ENCODE measurements at regions not wholly inside any gene's neighbourhood (a gene's known extent, or its start where the extent isn't known, plus 50 kb on each side); places are given as distances from the start of the nearest gene placed in this dataset.

GRCh38 chr3:64939747-64940450, 252.1 kb upstream of the ADAMTS9 start:
- no peak overlapping the region for H3K4me3 ChIP-seq (ENCODE audit: low read depth, low read length)
- DNase-seq (ENCODE audit: low read depth): no peak
- TF ChIP-seq CTCF (IDR thresholded peaks at IDR 0.05; ENCODE audit: insufficient read depth, low read length): no peak

- no peak overlapping the region for H3K4me3 ChIP-seq (ENCODE audit: low read depth, low read length)
- TF ChIP-seq CTCF (IDR thresholded peaks at IDR 0.05; ENCODE audit: insufficient read depth, low read length): no peak
- no peak for DNase-seq (ENCODE audit: low read depth)
These were observed 251.5 kb upstream of the ADAMTS9 start for GRCh38 chr3:64939309-64939708.

DNA sequence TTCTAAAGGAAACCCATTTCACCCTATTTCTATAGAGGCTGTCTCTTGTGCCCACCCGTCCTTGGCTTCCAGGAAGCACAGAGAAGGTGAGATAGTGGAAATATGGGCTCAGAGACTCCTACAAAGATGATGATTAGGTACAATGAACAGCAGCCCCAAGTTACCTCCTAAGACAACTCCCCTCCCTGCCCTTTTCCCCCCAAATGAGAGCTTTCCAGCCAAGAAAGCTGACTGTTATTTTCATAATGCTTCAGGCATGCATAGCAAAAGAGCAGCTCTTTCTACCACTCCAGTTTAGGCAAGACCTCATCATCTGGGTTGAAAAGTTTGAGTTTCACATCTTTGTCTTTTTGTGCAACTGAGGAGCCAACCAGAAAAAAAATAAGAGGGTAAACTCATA, 248.8 kb upstream of the ADAMTS9 start:
- no peak for DNase-seq (ENCODE audit: low read depth)
- H3K4me3 ChIP-seq (ENCODE audit: low read depth, low read length): no peak overlapping the region
- TF ChIP-seq CTCF (IDR thresholded peaks at IDR 0.05; ENCODE audit: insufficient read depth, low read length): no peak

GRCh38 chr3:64935971-64936370, 248.2 kb upstream of the ADAMTS9 start:
- no peak for DNase-seq (ENCODE audit: low read depth)
- no peak for TF ChIP-seq CTCF (IDR thresholded peaks at IDR 0.05; ENCODE audit: insufficient read depth, low read length)
- H3K4me3 ChIP-seq (ENCODE audit: low read depth, low read length): no peak overlapping the region

DNA sequence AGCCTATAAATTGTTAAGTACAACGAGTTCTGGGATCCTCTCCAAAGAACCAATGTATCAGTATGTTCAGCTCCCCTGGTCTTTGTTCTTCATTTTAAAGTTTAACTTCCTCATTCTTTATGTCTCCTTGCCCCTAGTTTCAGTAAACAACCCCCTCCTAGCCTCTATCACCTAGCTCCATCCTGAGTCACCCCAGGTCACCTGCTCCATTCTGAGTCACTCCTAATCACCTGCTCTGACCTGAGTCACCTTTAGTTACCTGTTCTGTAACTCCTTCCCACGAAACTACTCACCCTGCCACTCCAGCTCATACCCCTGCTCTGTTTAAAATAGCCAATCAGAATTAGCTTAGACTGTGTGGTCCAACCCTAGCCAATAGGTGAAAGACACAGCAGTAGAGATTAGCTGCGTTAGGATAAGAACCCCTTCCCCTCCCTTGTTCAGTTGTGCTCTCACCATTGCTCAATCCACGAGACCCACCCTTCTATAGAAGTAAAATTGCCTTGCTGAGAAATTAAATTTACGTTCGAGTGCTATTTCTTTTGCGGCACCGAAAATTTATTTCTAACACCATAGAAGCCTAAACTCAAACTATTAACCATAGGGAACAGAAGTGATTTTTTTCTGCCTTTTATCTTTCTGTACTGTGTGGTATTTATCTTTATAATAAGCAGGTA, 245.0 kb upstream of the ADAMTS9 start:
- H3K4me3 ChIP-seq (ENCODE audit: low read depth, low read length): no peak overlapping the region
- no peak for DNase-seq (ENCODE audit: low read depth)
- no peak for TF ChIP-seq CTCF (IDR thresholded peaks at IDR 0.05; ENCODE audit: insufficient read depth, low read length)

- no peak for TF ChIP-seq CTCF (IDR thresholded peaks at IDR 0.05; ENCODE audit: insufficient read depth, low read length)
- no peak overlapping the region for H3K4me3 ChIP-seq (ENCODE audit: low read depth, low read length)
- no peak for DNase-seq (ENCODE audit: low read depth)
These were observed 244.3 kb upstream of the ADAMTS9 start for GRCh38 chr3:64932016-64932518.

Data from fibroblast of the aortic adventitia (primary cell).